CD4-positive, alpha-beta T cell treated with Interleukin-21 for 1 hour (primary cell): ENCODE measurements at regions not wholly inside any gene's neighbourhood (a gene's known extent, or its start where the extent isn't known, plus 50 kb on each side); places are given as distances from the start of the nearest gene placed in this dataset.
"Not testable (repeated sequence)": the region's sequence is repeated elsewhere in the genome, so short reads cannot be mapped to it uniquely, and the experiment has no call there.

Experiments
- DNase-seq: peaks from one replicate; pipeline ENCODE4 v3.0.0-alpha.2; 2020

GRCh38 chr14:34300330-34300729 lies 161.7 kb downstream of the SPTSSA start:
- no peak for DNase-seq

- DNase-seq: no peak
These were observed 162.7 kb downstream of the SPTSSA start for GRCh38 chr14:34299360-34299759.

DNA sequence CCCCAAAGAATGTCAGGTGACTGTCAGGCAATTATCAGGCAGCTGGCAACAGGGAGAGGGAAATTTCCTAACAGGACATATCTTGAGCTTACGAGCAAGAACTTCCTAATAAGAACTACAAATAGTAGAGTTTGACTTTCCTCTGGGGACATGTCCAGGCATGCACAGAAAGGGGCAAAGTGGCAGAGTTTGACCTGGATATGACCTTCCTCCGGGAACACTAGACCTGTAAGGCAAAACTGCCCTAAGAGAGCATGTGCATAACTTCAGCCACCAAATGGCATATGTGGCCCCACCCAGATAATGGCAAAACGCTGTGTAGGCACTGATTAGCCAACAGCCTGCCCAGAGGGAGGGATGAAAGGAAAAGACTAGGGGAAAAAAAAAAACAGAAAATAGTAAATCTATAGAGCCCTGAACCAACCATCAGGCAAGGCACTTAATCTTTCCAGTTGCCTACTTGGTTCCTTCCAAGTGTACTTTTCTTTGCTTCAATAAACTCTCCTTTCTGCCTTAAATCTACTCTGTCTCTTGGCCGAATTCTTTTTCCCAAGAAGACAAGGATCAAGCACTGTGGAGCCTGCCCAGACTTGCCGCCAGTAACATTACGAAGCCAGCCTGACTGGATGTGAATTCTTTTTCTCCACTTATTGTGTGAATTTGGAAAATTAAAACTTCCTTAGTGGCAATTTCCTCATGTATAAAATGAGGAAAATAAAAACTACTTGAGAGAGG lies 164.1 kb downstream of the SPTSSA start:
- DNase-seq: no peak

DNA sequence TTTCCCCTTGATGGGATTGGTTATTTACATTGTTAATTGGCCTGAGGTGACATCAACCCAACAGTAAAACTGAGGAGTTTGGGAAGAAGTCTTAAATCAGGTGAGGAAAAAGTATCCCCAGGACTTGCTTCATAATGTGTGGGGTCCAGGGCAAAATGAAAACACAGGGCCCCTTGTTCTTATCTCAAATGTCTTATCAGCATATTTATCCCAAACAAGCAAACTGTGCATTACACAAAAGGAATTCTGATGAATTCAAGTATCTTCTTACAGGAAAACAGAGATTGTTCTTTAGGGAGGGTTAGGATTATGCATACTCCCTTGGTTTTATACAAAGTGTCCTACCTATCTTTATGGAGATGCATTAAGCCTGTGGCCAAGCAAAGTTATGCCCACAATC lies 178.4 kb downstream of the SPTSSA start:
- DNase-seq: no peak

GRCh38 chr14:34277191-34277590 lies 184.8 kb downstream of the SPTSSA start:
- DNase-seq: no peak

DNA sequence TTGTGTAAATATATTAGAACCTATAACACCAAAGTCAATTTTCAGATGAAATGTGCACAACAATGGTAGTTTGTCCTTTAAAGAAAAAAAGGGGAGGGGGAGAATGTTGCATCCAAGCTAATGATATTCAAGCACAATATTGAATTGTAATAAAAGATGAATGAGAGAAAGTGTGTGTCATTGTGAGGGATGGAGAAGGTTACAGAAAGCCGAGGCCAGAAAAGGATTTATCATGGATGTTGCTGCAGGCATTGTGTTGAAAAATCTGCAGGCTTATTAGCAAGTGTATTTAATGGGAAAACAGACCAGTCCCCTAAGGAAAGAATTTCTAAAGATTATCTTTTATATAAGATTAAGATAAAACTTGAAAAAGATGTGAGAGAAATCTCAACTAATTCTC lies 186.5 kb downstream of the SPTSSA start:
- no peak for DNase-seq

- DNase-seq: no peak
These were observed 187.0 kb downstream of the SPTSSA start for GRCh38 chr14:34275078-34275477.

- DNase-seq: not testable (repeated sequence)
These were observed 188.3 kb downstream of the SPTSSA start for GRCh38 chr14:34273716-34274115.

GRCh38 chr14:34270361-34270760 lies 191.7 kb downstream of the SPTSSA start:
- DNase-seq: no peak

DNA sequence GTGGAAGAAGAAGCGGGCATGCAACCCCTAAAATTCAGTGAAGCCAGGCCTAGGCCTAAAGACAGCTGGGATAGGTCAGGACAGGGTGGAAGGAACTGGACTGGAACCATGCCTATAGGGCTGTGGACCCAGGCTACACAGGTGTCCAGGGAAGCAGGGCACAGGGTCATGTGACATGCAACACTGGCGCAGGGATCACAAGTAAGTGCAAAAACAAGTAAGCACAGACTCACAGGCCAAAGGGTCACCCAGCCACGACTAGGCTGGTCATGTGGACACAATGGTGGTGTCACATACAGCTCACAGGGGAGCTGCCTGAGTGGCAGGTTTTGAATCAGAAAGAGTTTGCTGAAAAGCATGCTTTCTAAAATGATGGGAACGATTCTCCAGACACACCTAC lies 195.7 kb downstream of the SPTSSA start:
- no peak for DNase-seq

GRCh38 chr14:34262127-34262910 lies 199.7 kb downstream of the SPTSSA start:
- DNase-seq: no peak

- no peak for DNase-seq
These were observed 202.0 kb downstream of the SPTSSA start for GRCh38 chr14:34259996-34260395.

GRCh38 chr14:34258318-34258717 lies 203.7 kb downstream of the SPTSSA start:
- DNase-seq: no peak

GRCh38 chr14:34257505-34257904 lies 204.5 kb downstream of the SPTSSA start:
- DNase-seq: no peak

GRCh38 chr14:34256223-34256622 lies 205.8 kb downstream of the SPTSSA start:
- DNase-seq: no peak

- DNase-seq: no peak
These were observed 207.5 kb downstream of the SPTSSA start for GRCh38 chr14:34254571-34254970.

- no peak for DNase-seq
These were observed 208.0 kb downstream of the SPTSSA start for GRCh38 chr14:34254031-34254430.

DNA sequence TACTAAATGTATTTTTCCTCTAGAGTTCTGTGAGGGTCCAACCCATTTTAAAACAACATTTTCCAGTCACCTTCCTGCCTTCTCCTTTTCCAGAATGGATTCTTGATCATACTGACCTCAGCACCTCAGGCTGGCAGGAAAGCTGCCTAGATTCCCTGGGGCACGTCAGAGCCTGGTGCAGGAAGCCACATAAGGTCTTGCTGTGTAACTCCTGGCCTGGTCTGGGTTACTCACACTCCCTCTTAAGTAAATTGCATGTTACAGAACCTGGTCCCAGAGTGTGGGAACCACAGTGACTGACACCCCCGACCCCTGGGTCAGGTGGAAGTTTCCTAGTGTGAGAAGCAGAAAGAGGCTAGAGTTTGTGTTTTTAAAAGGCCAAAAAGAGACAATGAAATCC lies 209.8 kb downstream of the SPTSSA start:
- DNase-seq: no peak

GRCh38 chr14:34251662-34252061 lies 210.4 kb downstream of the SPTSSA start:
- no peak for DNase-seq

DNA sequence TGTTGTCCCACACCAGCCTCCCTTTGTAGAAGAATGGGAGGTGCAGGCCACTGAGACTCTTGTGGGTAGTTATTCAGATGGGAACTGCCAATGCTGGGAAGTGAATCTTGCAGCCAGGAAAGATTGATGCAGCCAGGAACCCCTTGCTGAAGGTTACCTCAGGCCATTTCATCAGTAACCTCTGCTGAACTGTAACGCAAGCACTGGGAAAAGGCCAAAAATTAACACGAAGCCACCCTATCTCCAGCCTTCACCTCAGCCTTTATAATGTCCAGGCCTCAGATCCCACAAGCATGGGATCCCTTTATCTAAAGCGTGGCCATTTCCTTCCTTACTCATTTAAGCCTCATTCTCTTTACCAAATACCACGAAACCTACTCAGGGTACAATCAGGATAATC lies 211.1 kb downstream of the SPTSSA start:
- DNase-seq: no peak

DNA sequence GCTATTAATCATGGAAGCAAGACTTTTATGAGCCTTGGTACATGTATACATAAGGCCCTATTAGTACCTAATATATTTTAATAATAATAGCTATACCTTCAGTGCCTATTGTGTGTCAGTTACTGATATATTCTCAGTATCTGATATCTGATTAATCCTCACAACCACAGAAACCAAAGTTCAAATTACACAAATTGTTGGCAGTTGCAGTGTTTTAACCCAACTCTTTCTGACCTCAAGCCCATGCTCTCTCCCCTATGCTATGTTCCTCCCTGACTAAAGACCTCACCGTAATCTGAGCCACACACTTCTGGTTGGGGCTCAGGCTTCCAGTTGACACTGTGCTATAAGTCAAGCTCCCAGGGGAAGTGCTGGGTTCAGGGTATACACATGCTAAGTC lies 214.4 kb downstream of the SPTSSA start:
- DNase-seq: no peak

DNA sequence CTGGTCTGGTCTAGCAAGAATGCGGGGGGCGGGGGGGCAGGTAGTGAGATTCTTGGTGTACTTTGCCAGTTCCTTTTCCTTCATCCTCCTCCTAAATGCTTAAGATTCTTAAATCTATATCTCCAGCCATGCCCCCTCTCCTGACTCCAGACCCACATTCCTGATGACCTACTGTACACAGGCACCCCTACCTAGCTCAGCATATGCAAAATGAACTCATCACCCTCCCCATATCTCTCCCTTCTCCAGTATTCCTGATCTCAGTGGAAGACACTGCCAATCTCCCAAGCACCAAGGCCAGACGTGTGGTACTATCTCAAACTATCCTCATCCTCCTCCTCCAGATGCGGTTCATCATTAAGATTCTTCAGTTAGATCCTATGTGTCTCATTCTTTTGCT lies 215.8 kb downstream of the SPTSSA start:
- DNase-seq: no peak

GRCh38 chr14:34243401-34243800 lies 218.6 kb downstream of the SPTSSA start:
- DNase-seq: no peak

DNA sequence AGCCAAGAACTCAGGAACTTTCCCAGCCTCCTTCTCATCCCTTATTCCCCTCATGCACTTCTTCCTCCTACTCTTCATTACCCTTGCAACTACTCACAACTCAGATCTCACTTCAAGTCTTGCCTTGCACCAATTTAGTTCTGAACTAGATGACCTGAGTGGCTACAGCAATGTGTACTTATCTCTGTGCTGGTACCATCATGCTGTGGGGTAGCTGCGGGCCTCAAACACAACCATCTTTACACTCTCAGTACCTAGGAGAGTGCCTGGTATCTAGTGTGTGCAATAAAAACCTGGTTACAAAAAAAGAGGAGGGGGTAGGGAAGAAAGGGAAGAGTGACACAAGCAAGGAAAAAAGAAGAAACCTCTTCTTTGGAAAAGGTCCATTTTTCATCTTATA lies 219.0 kb downstream of the SPTSSA start:
- DNase-seq: no peak
